PC-9 (cell line): ENCODE measurements at regions not wholly inside any gene's neighbourhood (a gene's known extent, or its start where the extent isn't known, plus 50 kb on each side); places are given as distances from the start of the nearest gene placed in this dataset.

Experiments used
- BruUV-seq: library from RNA; stranded (reverse); fragments of 400-500 nt; replicated peaks from 2 replicates; lab custom pipeline; 2021; lab: Mats Ljungman, UMichigan
- CTCF ChIA-PET: fragments of 300-600 bp; sonication (Branson Sonifier 250); formaldehyde crosslinking; loops from one replicate; lab custom pipeline; 2022; ENCODE audit warnings: antibody characterized with exemption; lab: Charles Lee
- POLR2A ChIA-PET: fragments of 300-600 bp; sonication (Branson Sonifier 250); formaldehyde crosslinking; loops from one replicate; lab custom pipeline; 2022; ENCODE audit warnings: antibody characterized with exemption; ENCODE audit not compliant: unreplicated experiment; lab: Charles Lee
- DNase-seq, 2 experiments: peaks; one replicate each; pipeline versions ENCODE4 v3.0.0 to v3.0.0-alpha.2; 2015 to 2022; ENCODE audit warnings: mixed read lengths in 1 of 2
- H2AFZ ChIP-seq: fragments of 200-600 bp; sonication (generic); 2 replicates; pipeline ENCODE4 v1.8.1; 2017; ENCODE audit warnings: antibody characterized with exemption
- H3F3A ChIP-seq: fragments of 200-600 bp; sonication (generic); 2 replicates; pipeline ENCODE4 v1.8.1; 2017; ENCODE audit warnings: antibody characterized with exemption, mild to moderate bottlenecking, low read depth; ENCODE audit not compliant: insufficient read depth
- H3K27ac ChIP-seq: fragments of 200-600 bp; sonication (generic); 2 replicates; pipeline ENCODE4 v1.6.1; 2016; ENCODE audit warnings: mixed run types
- H3K27me3 ChIP-seq: fragments of 200-600 bp; sonication (generic); 2 replicates; pipeline ENCODE4 v1.6.1; 2016; ENCODE audit warnings: low read depth, mixed run types; ENCODE audit not compliant: insufficient read depth
- H3K36me3 ChIP-seq: fragments of 200-600 bp; sonication (generic); 2 replicates; pipeline ENCODE4 v1.6.1; 2016; ENCODE audit warnings: low read depth, mixed run types
- H3K4me1 ChIP-seq: fragments of 200-600 bp; sonication (generic); replicated peaks from 2 replicates; pipeline ENCODE4 v1.6.1; 2016; ENCODE audit warnings: mixed run types; ENCODE audit not compliant: insufficient read depth
- H3K4me2 ChIP-seq: fragments of 200-600 bp; sonication (generic); 2 replicates; pipeline ENCODE4 v1.6.1; 2017; ENCODE audit warnings: mixed run types
- H3K4me3 ChIP-seq: fragments of 200-600 bp; sonication (generic); 2 replicates; pipeline ENCODE4 v1.6.1; 2016; ENCODE audit warnings: mixed run types
- H3K79me2 ChIP-seq: fragments of 200-600 bp; sonication (generic); 2 replicates; pipeline ENCODE4 v1.6.1; 2017; ENCODE audit warnings: low read depth, mixed run types
- H3K9me2 ChIP-seq: fragments of 200-600 bp; sonication (generic); 2 replicates; pipeline ENCODE4 v1.8.1; 2017; ENCODE audit warnings: mild to moderate bottlenecking; ENCODE audit not compliant: insufficient read depth
- H3K9me3 ChIP-seq: fragments of 200-600 bp; sonication (generic); 2 replicates; pipeline ENCODE4 v1.8.1; 2016; ENCODE audit warnings: low read depth; ENCODE audit not compliant: insufficient read depth
- H4K20me1 ChIP-seq: fragments of 200-600 bp; sonication (generic); 2 replicates; pipeline ENCODE4 v1.8.1; 2017; ENCODE audit not compliant: insufficient read depth
- CTCF ChIP-seq: fragments of 200-600 bp; sonication (generic); conservative IDR thresholded peaks from 2 replicates; pipeline ENCODE4 v1.6.1; 2017; ENCODE audit warnings: mixed run types, antibody characterized with exemption, mild to moderate bottlenecking, moderate library complexity
- EZH2 ChIP-seq: fragments of 200-600 bp; sonication (generic); IDR thresholded peaks from 2 replicates; pipeline ENCODE4 v1.8.0; 2017; ENCODE audit warnings: antibody characterized with exemption, low read depth
- intact Hi-C: fragments of 100-400 bp; cut with micrococcal nuclease; formaldehyde crosslinking; loops from one replicate; pipeline ENCODE4 v1.10.0; 2022; ENCODE audit not compliant: unreplicated experiment

- POLR2A ChIA-PET: no interaction called here
These were observed 166.7 kb upstream of the ZNF267 start for GRCh38 chr16:31706925-31707324.

GRCh38 chr16:31707743-31708335 is 165.8 kb upstream of the ZNF267 start:
- Histone ChIP-seq H3K4me1 (0 out of 2 replicates have a peak, but pooled peaks cover 4% of the 10 kb centered on the region), H4K20me1 (0 out of 2 replicates have a peak, but pooled peaks cover 5% of the 10 kb centered on the region), H3K9me3 (no peaks in the 10 kb centered on the region), H2AFZ (no peak overlapping the region), H3K27ac (no peak overlapping the region), H3K27me3 (no peaks in the 10 kb centered on the region), H3K79me2 (peaks cover 2% of the 10 kb centered on the region; the same call in 1 of the 2 replicates), H3K4me3 (no peak overlapping the region), H3K9me2 (no peaks in the 10 kb centered on the region), H3K4me2 (no peak overlapping the region), H3K36me3 (peaks cover 4% of the 10 kb centered on the region; the same call in 1 of the 2 replicates), H3F3A (peaks cover 9% of the 10 kb centered on the region)
- POLR2A ChIA-PET: interaction anchor here (0.6 kb wide), 1 partner anchor 346 kb away, joined by 5 read pairs; no protein-coding TSS in a partner anchor
- BruUV-seq: no TSS peak
- TF ChIP-seq EZH2 (no peak), CTCF (no peak)
- intact Hi-C loops: no loop called here
- no peak for DNase-seq
- CTCF ChIA-PET: no interaction called here

More at GRCh38 chr16:31706925-31707324, 166.7 kb upstream of the ZNF267 start:
- no peaks in the 10 kb centered on the region for H3F3A ChIP-seq
- TF ChIP-seq CTCF (no peak), EZH2 (no peak)
- H3K27me3 ChIP-seq: no peaks in the 10 kb centered on the region
- intact Hi-C loops: no loop called here
- H2AFZ ChIP-seq: no peak overlapping the region
- DNase-seq: no peak
- H3K9me3 ChIP-seq: no peaks in the 10 kb centered on the region
- H4K20me1 ChIP-seq: 0 out of 2 replicates have a peak, but pooled peaks cover 5% of the 10 kb centered on the region
- no peak overlapping the region for H3K27ac ChIP-seq
- H3K79me2 ChIP-seq: peaks cover 11% of the 10 kb centered on the region
- H3K36me3 ChIP-seq: peaks cover 4% of the 10 kb centered on the region; the same call in 1 of the 2 replicates
- CTCF ChIA-PET: no interaction called here
- peaks cover 1% of the 10 kb centered on the region; the same call in 1 of the 2 replicates for H3K4me1 ChIP-seq
- H3K4me2 ChIP-seq: no peak overlapping the region
- BruUV-seq: no TSS peak
- no peak overlapping the region for H3K4me3 ChIP-seq
- H3K9me2 ChIP-seq: no peaks in the 10 kb centered on the region

- CTCF ChIA-PET: no interaction called here
- TF ChIP-seq CTCF (no peak), EZH2 (no peak)
- 0 out of 2 replicates have a peak, but pooled peaks cover 5% of the 10 kb centered on the region for H3K4me1 ChIP-seq
These were observed 165.3 kb upstream of the ZNF267 start for GRCh38 chr16:31708348-31708747.

More at GRCh38 chr16:31708348-31708747, 165.3 kb upstream of the ZNF267 start:
- Histone ChIP-seq H4K20me1 (0 out of 2 replicates have a peak, but pooled peaks cover 5% of the 10 kb centered on the region), H3K27me3 (no peaks in the 10 kb centered on the region), H3K36me3 (peaks cover 2% of the 10 kb centered on the region; the same call in 1 of the 2 replicates), H3K4me2 (no peak overlapping the region), H3K4me3 (no peak overlapping the region), H3K9me3 (no peaks in the 10 kb centered on the region), H3K27ac (no peak overlapping the region), H3F3A (peaks cover 11% of the 10 kb centered on the region), H3K79me2 (no peaks in the 10 kb centered on the region), H2AFZ (no peak overlapping the region), H3K9me2 (no peaks in the 10 kb centered on the region)
- DNase-seq: no peak
- BruUV-seq: no TSS peak
- intact Hi-C loops: no loop called here
- POLR2A ChIA-PET: interaction anchor here (0.6 kb wide), 1 partner anchor 347 kb away, joined by 5 read pairs; no protein-coding TSS in a partner anchor
